Upper lobe of left lung (tissue), 6 donors: ENCODE measurements at regions not wholly inside any gene's neighbourhood (a gene's known extent, or its start where the extent isn't known, plus 50 kb on each side); places are given as distances from the start of the nearest gene placed in this dataset.

Experiments
- ATAC-seq, 2 donors: fragments of 200-7000 bp; cut with Tn5 transposase; one replicate each; pipeline ENCODE4 v1.9.1; 2022; ENCODE audit warnings: mild to moderate bottlenecking in 2 of 2, moderate library complexity in 2 of 2; ENCODE audit not compliant: low FRiP score in 2 of 2
- DNase-seq, 2 donors: peaks; one replicate each; pipeline ENCODE4 v3.0.0-alpha.2; 2019 to 2020
- H3K27ac ChIP-seq, 4 donors: fragments of 200-600 bp; sonication (generic); one replicate each; pipeline ENCODE4 v1.5.1; 2016 to 2019
- H3K27me3 ChIP-seq, 4 donors: fragments of 200-600 bp; sonication (generic); one replicate each; pipeline ENCODE4 v1.5.1; 2017 to 2019
- H3K36me3 ChIP-seq, 4 donors: fragments of 200-600 bp; sonication (generic); one replicate each; pipeline ENCODE4 v1.5.1; 2016 to 2019
- H3K4me1 ChIP-seq, 4 donors: fragments of 200-600 bp; sonication (generic); one replicate each; pipeline ENCODE4 v1.5.1; 2018 to 2019
- H3K4me3 ChIP-seq, 4 donors: fragments of 200-600 bp; sonication (generic); one replicate each; pipeline ENCODE4 v1.5.1; 2017 to 2019; ENCODE audit warnings: mild to moderate bottlenecking in 2 of 4, moderate library complexity in 1 of 4
- H3K9me3 ChIP-seq, 4 donors: fragments of 200-600 bp; sonication (generic); one replicate each; pipeline ENCODE4 v1.5.1; 2018 to 2019
- CTCF ChIP-seq, 6 experiments: fragments of 450-650 bp in 4 of 6; fragments of 200-600 bp in 2 of 6; sonication (generic) in 2 of 6; IDR thresholded peaks; one replicate each; pipeline ENCODE4 v1.5.1; 2016 to 2019; ENCODE audit warnings: antibody characterized with exemption in 6 of 6
- EP300 ChIP-seq, 4 donors: sonication (generic); formaldehyde crosslinking; IDR thresholded peaks; one replicate each; pipeline ENCODE4 v1.5.1; 2017; ENCODE audit warnings: antibody characterized with exemption in 4 of 4, control low read depth in 2 of 4
- POLR2A ChIP-seq, 4 donors: fragments of 450-650 bp; IDR thresholded peaks; one replicate each; pipeline ENCODE4 v1.5.1; 2016 to 2017; ENCODE audit warnings: antibody characterized with exemption in 4 of 4, mild to moderate bottlenecking in 2 of 4
- POLR2AphosphoS5 ChIP-seq, 2 donors: sonication (generic); formaldehyde crosslinking; IDR thresholded peaks; one replicate each; pipeline ENCODE4 v1.5.1; 2017; ENCODE audit warnings: antibody characterized with exemption in 2 of 2
- WGBS, 2 donors: methylation state at CpG; one replicate each; pipeline ENCODE4 v1.1.5; 2017 to 2018; 5-methylcytosine and 5-hydroxymethylcytosine counted together
- donor health status: DM: no; HTN: no; CAD: no; lungs with moderate emphysema.
- donor health status: DM: no; HTN: yes; CAD: no; lungs with severe emphysema.

GRCh38 chr5:145591578-145591977, 243.6 kb downstream of the PRELID2 start:
- DNase-seq (no peak), ATAC-seq (no peak)
- 82 to 90% methylated on average over 1 of the region's 1 CpG for WGBS, 2 donors

DNA sequence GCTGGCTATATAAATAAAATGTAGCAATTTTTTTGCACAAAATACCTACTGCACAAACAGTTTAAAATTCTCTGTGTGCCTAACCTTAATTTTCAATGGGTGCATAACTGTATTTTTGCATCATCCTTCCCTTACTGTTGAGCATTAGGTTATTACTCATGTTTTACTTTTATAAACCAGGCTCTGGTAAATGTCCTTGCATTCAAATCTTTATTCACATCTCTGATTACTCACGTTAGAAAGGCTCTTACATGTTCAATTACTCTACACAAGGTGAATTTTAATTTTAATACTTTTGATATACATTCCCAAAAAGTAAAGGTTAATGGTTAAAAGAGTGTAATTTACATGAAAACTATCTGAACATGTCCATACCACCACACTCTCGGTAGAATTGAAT, 246.1 kb downstream of the PRELID2 start:
- TF ChIP-seq CTCF (IDR thresholded peaks at IDR 0.05) (no peak), EP300 (IDR thresholded peaks at IDR 0.05) (no peak), POLR2A (IDR thresholded peaks at IDR 0.05) (no peak), POLR2AphosphoS5 (IDR thresholded peaks at IDR 0.05) (no peak)
- Histone ChIP-seq H3K9me3 (no peaks in the 10 kb centered on the region), H3K27ac (no peak overlapping the region), H3K4me3 (no peak overlapping the region), H3K36me3 (no peaks in the 10 kb centered on the region), H3K27me3 (no peaks in the 10 kb centered on the region), H3K4me1 (no peaks in the 10 kb centered on the region)
- ATAC-seq, result no peak
- WGBS, 2 donors, result 77 to 84% methylated on average over 2 of the region's 2 CpGs
- no peak for DNase-seq

More at GRCh38 chr5:145591578-145591977, 243.6 kb downstream of the PRELID2 start:
- no peaks in the 10 kb centered on the region for H3K27me3 ChIP-seq
- H3K4me3 ChIP-seq, result no peak overlapping the region
- no peak overlapping the region for H3K27ac ChIP-seq
- no peak for TF ChIP-seq EP300 (IDR thresholded peaks at IDR 0.05)
- no peak for TF ChIP-seq POLR2AphosphoS5 (IDR thresholded peaks at IDR 0.05)
- TF ChIP-seq CTCF (IDR thresholded peaks at IDR 0.05), result no peak
- TF ChIP-seq POLR2A (IDR thresholded peaks at IDR 0.05), result no peak
- H3K4me1 ChIP-seq, result no peaks in the 10 kb centered on the region
- H3K9me3 ChIP-seq, result no peaks in the 10 kb centered on the region
- no peaks in the 10 kb centered on the region for H3K36me3 ChIP-seq

DNA sequence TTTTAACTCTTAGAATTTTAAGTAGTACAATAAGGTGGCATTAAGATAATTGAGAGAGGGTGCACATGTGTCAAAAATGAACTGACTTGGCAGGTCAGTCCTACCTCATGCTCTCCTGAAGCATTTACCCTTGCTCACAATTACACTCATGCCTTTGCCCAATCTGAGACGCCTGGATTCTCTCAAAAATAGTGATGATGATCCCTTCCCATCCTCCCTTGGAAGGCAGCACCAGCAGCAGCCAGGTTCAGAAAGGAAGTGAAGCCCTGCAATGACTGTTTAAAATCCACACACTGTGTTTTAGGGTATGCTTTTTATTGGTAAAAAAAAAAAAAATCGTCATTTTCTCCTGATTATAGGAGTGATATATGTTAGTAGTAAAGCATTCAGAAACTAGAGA, 246.6 kb downstream of the PRELID2 start:
- no peaks in the 10 kb centered on the region for H3K27me3 ChIP-seq
- H3K4me1 ChIP-seq, result no peaks in the 10 kb centered on the region
- no peak overlapping the region for H3K27ac ChIP-seq
- TF ChIP-seq POLR2A (IDR thresholded peaks at IDR 0.05) (no peak), EP300 (IDR thresholded peaks at IDR 0.05) (no peak), CTCF (IDR thresholded peaks at IDR 0.05) (no peak), POLR2AphosphoS5 (IDR thresholded peaks at IDR 0.05) (no peak)
- 60 to 75% methylated on average over 2 of the region's 2 CpGs for WGBS, 2 donors
- ATAC-seq (no peak), DNase-seq (no peak)
- no peaks in the 10 kb centered on the region for H3K36me3 ChIP-seq
- H3K9me3 ChIP-seq, result no peaks in the 10 kb centered on the region
- H3K4me3 ChIP-seq, result no peak overlapping the region

- no peak overlapping the region for H3K27ac ChIP-seq
- no peaks in the 10 kb centered on the region for H3K36me3 ChIP-seq
- H3K27me3 ChIP-seq, result no peaks in the 10 kb centered on the region
- WGBS, 2 donors, result 83 to 84% methylated on average over 4 of the region's 4 CpGs
- no peaks in the 10 kb centered on the region for H3K4me1 ChIP-seq
- TF ChIP-seq POLR2A (IDR thresholded peaks at IDR 0.05) (no peak), CTCF (IDR thresholded peaks at IDR 0.05) (no peak), POLR2AphosphoS5 (IDR thresholded peaks at IDR 0.05) (no peak), EP300 (IDR thresholded peaks at IDR 0.05) (no peak)
- ATAC-seq, result peak in 1 of 2 donors; percentile 27
- H3K9me3 ChIP-seq, result no peaks in the 10 kb centered on the region
- no peak for DNase-seq
- H3K4me3 ChIP-seq, result no peak overlapping the region
These were observed 247.0 kb downstream of the PRELID2 start for GRCh38 chr5:145588113-145588512.

DNA sequence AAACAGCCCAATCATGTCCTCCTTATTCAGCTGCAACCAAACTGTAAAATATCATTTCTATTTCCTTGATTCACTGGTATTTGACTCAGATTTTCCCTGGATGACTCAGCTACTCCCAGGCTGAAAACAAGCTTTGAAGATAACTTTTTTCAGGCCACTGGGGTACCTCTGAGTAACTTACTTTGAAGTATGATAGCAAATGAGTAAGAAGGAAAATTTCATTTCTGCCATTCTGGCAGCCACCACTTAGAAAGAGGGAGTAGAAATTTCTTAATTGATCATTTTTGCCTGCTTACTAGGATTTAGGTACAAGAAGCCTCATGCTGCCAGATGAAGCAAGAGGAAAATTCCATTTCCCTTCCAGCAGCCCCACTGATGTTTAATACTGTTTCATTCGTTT, 247.4 kb downstream of the PRELID2 start:
- no peak for TF ChIP-seq EP300 (IDR thresholded peaks at IDR 0.05)
- no peak for TF ChIP-seq POLR2AphosphoS5 (IDR thresholded peaks at IDR 0.05)
- TF ChIP-seq POLR2A (IDR thresholded peaks at IDR 0.05), result no peak
- TF ChIP-seq CTCF (IDR thresholded peaks at IDR 0.05), result no peak
- H3K27me3 ChIP-seq, result no peaks in the 10 kb centered on the region
- no peaks in the 10 kb centered on the region for H3K9me3 ChIP-seq
- ATAC-seq (peak in 1 of 2 donors; percentile 86), DNase-seq (no peak)
- H3K4me3 ChIP-seq, result no peak overlapping the region
- WGBS, 2 donors, result 68 to 74% methylated on average over 1 of the region's 1 CpG
- no peaks in the 10 kb centered on the region for H3K36me3 ChIP-seq
- H3K4me1 ChIP-seq, result no peaks in the 10 kb centered on the region
- no peak overlapping the region for H3K27ac ChIP-seq
